NCI-H2029 treated with DMSO at 0.1 percent for 48 hours (cell line): ENCODE measurements at regions not wholly inside any gene's neighbourhood (a gene's known extent, or its start where the extent isn't known, plus 50 kb on each side); places are given as distances from the start of the nearest gene placed in this dataset.
"Not testable (repeated sequence)": the region's sequence is repeated elsewhere in the genome, so short reads cannot be mapped to it uniquely, and the experiment has no call there.

Source experiments
- DNase-seq: peaks from one replicate; lab custom pipeline; 2025; lab: John Stamatoyannopoulos, UW

DNA sequence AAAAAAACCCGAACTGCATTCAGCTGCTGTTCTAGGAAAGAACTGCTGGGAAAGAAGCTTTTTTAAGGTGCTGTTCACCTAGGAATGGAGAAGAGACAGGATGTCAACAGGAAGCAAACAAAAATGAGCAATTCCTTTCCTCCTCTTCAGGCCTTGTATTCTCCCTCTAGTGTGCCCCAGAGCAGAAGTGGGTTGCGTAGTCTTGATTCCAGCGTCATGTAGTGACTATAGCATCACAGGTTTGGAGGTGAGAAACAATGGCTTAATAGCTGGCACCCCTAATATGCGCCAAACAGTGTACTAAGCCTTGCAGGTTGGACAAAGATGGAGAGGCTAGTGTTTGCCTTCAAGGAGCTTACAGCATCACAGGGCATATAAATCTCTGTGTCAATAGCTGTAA lies 146.3 kb upstream of the LCORL start:
- DNase-seq, result no peak

DNA sequence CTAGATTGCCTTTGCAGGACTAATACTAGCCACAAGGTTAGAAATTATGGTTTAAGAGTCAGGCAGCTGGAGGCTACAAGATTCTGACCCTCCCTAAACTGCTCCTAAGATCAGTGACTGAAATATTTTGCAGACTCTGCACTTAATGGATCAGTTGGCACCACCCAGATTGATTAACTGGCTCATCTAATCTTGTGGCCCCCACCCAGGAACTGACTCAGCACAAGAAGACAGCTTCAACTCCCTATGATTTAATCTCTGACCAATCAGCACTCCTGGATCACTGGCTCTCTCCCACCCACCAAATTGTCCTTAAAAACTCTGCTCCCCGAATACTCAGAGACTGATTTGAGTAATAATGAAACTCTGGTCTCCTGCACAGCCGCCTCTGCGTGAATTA lies 145.4 kb upstream of the LCORL start:
- no peak for DNase-seq

DNA sequence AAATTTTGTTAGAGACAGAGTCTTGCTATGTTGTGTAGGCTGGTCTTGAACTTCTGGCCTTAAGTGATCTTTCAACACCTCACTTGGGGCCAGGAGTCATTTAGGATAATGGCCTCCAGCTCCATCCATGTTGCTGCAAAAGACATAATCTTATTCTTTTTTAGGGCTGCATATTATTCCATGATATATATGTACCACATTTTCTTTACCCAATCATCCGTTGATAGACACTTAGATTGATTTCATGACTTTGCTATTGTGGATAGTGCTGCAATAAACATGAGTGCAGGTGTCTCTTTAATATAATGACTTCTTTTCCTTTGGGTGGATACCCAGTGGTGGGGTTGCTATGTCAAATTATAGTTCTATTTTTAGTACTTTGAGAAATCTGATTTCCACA lies 140.9 kb upstream of the LCORL start:
- no peak for DNase-seq

DNA sequence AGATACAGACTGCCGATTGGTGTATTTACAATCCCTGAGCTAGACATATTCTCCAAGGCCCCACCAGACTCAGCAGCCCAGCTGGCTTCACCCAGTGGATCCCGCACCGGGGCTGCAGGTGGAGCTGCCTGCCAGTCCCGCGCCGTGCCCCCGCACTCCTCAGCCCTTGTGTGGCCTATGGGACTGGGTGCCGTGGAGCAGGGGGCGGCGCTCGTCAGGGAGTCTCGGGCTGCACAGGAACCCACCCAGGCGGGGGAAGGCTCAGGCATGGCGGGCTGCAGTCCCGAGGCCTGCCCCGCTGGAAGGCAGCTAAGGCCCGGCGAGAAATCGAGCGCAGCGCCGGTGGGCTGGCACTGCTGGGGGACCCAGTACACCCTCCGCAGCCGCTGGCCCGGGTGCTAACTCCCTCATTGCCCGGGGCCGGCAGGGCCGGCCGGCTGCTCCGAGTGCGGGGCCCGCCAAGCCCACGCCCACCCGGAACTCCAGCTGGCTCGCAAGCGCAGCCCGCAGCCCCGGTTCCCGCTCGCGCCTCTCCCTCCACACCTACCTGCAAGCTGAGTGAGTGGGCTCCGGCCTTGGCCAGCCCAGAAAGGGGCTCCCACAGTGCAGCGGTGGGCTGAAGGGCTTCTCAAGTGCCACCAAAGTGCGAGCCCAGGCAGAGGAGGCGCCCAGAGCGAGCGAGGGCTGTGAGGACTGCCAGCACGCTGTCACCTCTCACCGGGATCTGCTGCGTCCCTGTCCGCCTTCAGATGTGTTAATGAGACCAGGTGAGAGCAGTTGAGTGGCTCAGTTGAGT lies 137.8 kb upstream of the LCORL start:
- DNase-seq, result not testable (repeated sequence)

DNA sequence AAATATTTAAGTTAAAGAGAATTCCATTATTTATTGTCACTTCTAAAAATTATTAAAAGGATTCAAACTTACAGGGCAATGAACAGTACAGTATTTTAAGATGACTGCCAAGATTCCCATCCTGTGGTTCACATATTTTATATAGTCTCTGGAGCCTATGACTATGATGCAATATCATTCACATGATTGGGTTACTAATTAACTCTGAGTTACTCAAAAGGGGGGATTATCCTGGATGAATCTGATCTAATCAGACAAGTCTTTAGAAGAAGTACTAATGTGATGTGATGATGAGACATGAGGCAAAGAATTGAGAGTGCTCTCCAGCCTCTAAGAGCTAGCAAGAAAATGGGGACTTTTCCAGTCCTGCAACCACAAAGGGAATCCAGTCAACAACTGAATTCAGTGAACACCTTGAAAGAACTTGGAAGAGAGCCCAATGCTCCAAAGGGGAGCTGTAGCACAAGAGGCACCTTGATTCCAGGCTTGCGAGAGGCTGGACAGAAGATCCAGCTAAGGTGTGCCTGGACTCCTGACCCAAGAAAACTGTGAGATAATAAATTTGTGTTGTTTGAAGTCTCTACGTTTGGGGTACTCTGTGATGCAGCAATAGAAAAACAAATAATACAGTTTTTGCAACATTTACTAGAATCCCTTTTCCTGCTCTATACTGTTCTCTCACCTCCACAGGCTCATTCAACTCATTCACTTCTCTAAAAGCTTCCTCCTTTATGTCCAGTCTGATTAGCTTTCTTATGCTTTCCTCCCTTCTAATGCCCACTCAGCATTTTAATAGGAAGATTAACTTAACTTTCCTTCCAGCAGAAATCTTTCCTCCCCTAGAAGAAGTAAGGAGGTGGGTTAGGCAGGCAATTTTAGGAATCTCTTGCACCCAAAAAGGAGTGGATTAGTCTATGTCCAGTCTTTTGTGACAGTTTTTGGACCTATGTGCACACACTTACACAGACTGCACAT lies 133.8 kb upstream of the LCORL start:
- DNase-seq, result no peak

DNA sequence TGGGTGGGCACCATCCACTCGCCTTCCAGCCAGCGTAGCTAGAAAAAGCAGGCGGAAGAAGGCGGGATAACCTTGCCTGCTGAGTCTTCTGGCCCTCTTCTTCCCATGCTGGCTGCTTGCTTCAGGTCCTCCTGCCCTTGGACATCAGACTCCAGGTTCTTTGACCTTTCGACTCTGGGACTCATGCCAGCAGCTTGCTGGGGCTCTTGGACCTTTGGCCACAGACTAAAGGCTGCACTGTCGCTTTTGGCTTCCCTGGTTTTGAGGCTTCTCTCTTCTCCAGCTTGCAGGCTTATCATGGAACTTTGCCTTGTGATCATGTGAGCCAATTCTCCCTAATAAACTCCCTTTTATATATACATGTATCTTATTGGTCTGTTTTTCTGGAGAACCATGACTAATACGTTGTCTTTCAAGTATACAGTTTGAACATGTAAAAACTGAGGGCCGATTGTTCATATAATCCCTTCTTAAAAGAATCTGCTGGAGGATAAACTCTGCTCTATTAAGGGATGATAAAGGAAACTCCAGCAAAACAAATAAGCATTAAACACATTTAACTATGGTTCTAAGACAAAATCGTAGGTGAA lies 116.6 kb upstream of the LCORL start:
- no peak for DNase-seq

DNA sequence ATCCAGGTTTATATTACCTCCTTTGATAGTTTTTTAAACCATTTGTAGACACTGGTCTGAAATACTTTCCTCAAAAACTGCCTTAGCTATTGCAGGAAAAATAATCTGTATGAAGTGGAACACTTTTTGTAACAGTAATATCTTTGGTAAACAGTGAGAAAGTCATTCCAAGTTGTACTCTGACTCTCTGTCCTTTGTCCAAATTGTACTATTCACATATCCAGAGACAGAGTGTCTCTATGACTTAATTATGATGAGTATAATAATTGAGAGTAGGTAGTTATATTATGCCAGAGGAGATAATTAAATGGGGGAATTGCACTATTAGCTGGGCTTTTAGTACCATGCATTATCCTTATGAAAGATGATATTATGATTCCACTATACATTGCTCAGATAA lies 112.6 kb upstream of the LCORL start:
- no peak for DNase-seq

DNA sequence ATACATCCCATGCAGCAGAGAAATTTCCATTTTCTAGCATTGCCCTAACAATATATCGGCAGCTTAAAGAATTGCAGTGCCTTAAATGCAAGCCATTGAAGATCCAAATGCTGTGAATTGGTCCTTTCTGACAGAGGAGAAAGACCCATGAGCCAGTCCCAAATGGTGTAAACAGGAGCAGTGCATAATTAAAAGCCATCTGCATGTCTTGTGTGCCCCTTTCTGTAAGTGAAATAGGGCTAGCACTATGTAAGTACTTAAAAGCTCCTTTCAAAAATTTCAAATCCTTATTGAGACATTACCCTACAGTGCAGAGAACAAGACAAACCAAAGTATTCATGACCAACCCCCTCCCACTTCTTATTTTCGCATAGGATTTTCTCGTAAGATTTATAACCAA lies 108.7 kb upstream of the LCORL start:
- no peak for DNase-seq

DNA sequence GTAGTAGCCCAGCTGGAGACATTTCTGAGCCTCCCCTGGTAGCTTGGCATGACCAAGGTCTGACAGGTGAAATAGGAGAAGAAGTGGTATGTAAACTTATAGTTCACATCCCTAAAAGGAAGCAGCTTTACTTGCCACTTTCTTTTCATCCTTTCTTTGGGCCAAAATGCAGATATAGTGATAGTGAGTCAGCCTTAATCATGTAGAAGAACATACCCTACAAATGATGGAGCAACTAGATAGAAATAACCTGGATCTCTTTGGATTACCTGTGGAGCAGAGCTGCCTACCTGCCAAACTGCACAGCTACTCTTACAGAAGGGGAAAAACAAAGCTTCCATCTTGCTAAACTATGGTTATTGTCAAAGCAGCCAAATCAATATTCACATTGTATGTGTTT lies 106.7 kb upstream of the LCORL start:
- DNase-seq, result no peak

DNA sequence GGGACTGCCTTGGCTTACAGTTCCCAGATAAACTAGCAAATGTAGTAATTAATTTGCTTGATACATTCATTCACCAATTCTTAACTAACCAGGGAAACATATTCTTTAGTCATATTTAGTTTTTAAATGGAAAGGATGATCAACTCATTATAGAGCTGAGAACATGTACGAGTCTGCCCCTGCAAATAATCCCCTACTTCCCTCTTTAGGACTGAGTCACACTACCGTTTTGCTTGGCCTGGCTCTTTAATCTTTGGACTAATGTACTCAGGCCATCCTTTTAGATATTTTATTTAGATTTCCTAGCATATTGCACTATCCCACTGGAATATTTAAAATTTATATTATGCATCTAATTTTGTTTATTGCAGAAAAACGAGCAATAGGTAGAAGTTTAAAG lies 105.5 kb upstream of the LCORL start:
- no peak for DNase-seq

DNA sequence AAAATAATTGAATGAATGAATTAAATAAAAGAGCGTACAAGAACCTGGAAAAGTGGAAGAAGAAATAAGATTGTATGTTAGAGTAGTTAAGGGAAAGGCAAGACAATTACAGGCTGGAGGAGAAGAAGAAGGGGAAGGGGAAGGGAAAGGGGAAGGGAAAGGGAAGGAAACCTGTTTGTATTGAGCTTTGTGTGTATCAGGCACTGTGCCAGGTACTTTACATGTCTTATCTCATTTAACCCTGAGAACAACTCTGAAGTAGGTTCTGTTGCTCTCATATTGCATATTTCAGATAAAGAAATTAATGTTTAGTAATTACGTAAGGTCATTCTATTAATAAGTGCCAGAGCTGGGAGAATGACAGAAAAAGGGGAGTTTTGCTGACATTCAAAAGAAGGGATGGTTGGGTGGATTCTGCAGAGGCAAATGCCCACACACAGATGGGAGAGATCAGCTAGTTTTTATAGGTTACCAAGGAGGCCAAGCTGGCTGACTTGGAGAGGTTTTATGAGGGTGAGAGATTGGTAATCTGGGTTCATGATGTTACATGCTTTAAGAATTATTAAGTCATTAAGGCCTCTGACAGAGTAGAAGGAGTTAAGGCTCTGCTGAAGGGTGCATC lies 92.3 kb upstream of the LCORL start:
- no peak for DNase-seq

DNA sequence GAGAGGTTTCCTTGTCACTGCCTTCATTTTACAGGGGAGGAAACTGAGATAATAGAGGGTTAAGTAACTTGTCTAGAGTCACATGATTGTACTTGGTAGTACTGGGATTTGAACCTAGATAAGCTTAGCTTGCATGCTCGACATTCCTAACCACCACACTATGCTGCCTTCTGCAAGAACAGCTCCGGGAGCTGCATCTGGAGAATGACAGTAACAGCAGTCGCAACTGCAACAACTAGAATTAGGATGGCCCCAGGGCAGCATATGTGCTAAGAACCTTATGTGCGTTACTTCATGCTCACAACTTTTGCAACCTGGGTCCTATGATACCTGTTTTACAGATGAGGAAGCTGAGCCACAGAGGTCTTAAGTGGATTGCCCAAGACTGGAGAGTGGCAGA lies 89.5 kb upstream of the LCORL start:
- no peak for DNase-seq

DNA sequence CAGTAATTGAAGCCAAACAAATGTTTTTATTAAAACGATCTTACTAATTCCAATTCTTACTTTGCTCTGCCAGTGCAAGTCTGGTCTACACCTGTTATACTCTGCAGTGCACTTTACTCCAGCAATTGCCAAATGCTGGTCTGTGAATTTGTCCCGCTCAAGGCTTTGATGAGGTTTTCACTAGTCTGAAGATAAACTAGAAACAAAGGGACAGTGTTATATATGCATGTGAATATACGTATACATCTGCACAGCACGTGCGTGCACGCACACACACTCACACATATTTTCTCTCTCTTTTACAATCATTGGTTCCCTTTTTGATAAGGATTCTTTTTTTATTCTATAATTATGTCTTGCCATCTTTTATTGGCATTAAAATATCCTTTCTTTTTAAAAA lies 88.5 kb upstream of the LCORL start:
- DNase-seq, result no peak

DNA sequence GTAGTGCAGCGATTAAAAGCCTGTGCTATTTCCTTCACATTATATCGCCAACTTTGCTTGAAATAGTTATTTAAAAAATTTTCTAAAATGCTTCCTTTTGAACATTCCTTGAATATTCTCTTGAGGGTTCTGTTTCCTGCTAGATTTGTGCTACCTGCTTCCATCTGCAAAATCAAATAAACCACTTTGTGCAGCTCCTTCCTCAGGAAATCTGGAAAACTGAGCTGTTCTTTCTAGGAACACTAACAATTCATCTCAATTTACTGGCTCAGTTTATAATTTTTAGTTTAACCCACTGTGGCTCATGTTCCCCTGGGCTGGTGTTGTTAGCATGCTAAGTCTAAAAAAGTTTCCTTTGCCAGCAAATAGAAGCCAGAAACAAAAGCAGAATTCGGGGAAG lies 88.1 kb upstream of the LCORL start:
- DNase-seq, result no peak

DNA sequence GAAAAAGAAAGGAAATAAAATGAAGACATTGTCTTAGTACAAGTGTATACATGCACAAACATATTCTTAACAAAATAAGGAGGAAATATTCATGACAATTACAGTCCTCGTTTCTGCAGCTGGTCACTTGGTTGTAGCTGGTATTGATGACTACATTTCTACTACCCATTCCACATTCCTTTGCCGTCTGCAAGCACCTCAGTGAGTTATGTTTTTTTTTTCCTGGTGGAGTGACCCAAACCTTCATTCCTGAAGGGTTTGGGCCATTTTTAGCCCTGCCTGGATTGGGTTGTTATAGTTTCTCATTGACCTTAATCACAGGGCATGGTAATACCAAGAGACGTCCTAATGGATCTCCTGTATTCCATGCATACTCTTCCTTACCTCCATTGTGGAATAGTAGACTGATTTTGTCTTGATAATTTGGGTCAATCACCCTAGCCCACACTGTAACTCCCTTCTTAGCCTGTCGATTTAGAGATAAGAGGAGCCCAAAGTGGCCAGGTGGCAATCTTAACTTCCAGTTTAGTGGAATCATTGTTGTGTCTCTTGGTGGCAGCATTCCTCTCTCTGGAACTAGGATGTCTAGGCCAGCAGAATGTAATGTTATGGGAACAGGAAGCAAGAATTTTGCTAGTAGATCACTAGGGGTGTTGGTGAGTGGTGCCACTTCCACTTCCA lies 86.4 kb upstream of the LCORL start:
- DNase-seq, result not testable (repeated sequence)

DNA sequence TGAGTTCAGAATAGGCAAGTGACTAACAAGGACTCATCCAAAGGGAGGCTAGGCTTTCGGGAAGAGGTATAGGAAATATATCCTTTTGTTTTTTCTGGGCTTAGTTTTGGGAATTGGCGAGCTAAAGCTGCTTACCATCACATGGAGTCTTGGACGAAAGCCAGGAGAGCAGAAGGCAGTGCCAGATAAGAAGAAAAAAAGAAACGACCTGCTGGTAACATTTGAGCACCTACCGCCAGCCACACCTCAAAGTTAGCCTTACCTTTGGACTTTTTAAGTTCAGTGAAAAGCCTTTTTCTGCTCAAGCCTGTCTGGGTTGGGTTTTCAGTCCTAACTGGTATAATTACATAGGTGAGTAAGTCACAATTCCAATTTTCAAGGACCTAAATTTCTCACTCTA lies 85.1 kb upstream of the LCORL start:
- DNase-seq, result no peak

DNA sequence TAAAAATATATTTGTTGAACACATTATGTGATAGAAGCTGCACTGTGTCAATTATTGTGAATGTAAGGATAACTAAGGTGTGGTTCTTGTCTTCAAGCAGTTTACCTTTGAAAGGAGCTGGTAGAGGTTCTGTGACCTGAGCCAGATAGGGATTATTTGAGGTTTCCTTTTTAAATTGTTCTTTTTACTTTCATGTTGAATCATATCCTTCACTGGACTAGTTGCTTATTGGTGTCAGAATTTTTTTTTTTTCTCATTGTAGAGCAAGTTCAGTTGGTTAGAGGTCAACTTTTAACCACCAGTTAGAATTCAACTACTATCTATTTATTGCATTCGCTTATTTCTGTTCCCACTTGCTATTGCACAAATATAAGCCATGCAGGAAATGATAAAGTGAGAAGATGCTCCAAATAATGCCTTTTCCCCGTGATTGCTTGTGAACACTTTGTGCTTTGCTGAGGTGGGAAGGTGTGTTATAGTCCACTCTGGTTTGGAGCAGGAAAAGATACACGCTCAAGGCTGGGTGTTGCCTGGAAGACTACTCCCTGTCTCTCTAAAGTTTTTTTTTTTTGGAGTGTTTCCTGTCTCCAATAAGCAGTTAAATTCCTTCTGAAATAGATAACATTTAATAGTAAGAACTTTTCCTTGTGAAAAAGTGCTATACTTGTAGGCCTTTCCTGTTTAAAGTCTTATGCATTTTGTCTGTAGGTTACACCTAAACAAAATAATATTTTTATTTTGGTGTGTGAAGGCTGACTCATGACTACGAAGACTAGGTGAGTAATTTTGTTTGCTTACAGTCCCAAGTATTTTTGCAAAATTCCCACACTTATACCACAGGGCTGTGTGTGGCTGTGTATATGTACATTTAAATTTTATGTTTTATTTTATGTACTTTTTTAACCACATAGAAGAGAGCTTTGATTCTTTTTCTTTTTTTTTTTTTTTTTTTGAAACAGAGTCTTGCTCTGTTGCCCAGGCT lies 83.8 kb upstream of the LCORL start:
- no peak for DNase-seq

DNA sequence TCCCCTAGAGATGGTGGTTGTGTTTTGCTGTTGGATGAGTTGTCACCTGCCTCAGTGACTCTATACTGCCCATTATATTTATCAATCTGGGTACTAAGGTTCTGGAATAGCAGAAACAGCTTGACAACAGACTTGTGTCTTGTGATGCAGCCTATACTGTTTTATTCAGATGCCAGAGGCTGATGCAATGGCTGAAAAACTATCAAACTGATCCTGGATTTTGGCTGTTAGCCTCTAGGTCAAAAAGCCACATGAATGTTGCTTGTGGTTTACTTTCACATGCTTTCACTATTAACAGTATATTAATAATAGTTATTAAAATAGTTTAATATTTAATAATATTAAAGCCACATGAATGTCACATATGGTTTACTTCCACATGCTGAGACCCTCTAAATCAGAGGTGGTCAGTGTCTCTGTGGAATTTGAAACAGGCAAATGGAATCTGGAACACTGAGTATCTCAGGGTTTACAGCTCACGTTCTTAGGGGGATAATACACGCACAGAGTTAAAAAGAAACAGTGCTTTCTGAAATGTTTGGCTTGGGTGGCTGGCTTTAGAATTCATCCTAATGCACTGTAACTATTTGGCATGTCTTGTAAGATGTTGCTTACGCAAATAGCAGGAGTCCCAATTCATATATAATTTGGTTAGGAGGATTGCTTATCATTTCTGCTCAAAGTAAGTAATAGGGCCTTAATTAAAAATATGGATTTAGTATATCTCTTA lies 82.5 kb upstream of the LCORL start:
- DNase-seq, result no peak

DNA sequence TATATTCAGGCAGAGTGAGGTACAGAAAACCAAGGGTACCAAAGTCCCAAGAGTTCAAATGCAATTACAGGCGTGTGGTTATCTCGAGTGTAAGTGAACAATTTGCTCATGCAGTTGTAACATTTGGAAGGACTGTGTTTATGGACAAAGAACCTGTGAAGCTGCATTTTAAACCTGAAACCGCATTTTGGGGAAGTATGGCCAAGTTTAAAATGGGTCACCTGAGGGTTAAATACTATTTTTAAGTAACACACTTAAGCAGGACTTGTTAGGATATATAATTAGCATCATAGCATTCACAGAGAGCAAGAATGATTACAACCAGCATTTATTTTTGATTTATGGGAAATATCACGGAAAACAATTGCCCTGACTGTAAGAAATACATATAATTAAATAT lies 79.1 kb upstream of the LCORL start:
- DNase-seq, result no peak

DNA sequence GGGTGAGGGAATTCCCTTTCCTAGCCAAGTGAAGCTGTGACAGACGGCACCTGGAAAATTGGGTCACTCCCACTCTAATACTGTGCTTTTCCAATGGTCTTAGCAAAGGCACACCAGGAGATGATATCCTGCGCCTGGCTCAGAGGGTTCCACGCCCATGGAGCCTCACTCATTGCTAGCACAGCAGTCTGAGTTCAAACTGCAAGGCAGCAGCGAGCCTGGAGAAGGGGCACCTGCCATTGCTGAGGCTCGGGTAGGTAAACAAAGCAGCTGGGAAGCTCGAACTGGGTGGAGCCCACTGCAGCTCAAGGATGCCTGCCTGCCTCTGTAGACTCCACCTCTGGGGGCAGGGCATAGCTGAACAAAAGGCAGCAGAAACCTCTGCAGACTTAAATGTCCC lies 68.9 kb upstream of the LCORL start:
- not testable (repeated sequence) for DNase-seq
